Colonic mucosa (tissue), 4 donors: ENCODE measurements at regions not wholly inside any gene's neighbourhood (a gene's known extent, or its start where the extent isn't known, plus 50 kb on each side); places are given as distances from the start of the nearest gene placed in this dataset.

Experiments
- DNase-seq: peaks from one replicate; pipeline ENCODE4 v3.0.0-alpha.2; 2020
- H3K27ac ChIP-seq: fragments of 200-600 bp; one replicate; pipeline ENCODE4 v1.8.0; 2021
- H3K27me3 ChIP-seq: fragments of 200-600 bp; one replicate; pipeline ENCODE4 v1.8.0; 2021
- H3K36me3 ChIP-seq: fragments of 200-600 bp; one replicate; pipeline ENCODE4 v1.8.0; 2021
- H3K4me1 ChIP-seq: fragments of 200-600 bp; one replicate; pipeline ENCODE4 v1.8.0; 2021; ENCODE audit warnings: mild to moderate bottlenecking
- H3K4me3 ChIP-seq: fragments of 200-600 bp; one replicate; pipeline ENCODE4 v1.8.0; 2021
- H3K9ac ChIP-seq, 2 donors: one replicate each; pipeline ENCODE4 v1.7.0; 2013; ENCODE audit warnings: control low read depth in 2 of 2, low read depth in 2 of 2, low read length in 2 of 2
- H3K9me3 ChIP-seq: fragments of 200-600 bp; one replicate; pipeline ENCODE4 v1.8.0; 2021
- CTCF ChIP-seq: fragments of 200-600 bp; IDR thresholded peaks from one replicate; pipeline ENCODE4 v1.8.0; 2022; ENCODE audit warnings: antibody characterized with exemption, mild to moderate bottlenecking
- intact Hi-C: fragments of 100-400 bp; cut with DNase I; formaldehyde crosslinking; loops from one replicate; pipeline ENCODE4 v1.14.1; 2022
- donor health status: healthy.
- donor health status: DM: no; HTN: no; CAD: no.
- donor health status: DM: no; HTN: no; CAD: no.

DNA sequence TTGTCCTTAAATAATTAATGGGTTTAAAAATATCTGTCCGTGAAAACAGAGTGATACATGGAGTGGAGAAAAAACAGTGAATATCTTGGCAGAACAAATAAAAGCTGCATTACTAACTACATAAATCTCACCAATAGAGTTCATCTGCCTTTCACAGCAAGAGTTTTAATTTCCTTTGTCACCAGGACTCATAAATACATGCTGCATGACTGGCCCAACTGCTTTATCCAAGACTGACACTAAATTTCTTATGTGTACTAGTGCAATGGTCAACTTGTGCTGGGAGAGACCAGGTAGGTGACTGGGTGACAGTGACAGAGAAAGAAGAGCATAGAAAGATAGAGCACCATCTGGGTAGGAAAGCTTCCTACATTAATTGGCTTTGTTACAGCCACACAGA is 402.8 kb downstream of the RAD51AP2 start:
- no peak overlapping the region for H3K27ac ChIP-seq
- H3K4me1 ChIP-seq: no peaks in the 10 kb centered on the region
- H3K36me3 ChIP-seq: no peaks in the 10 kb centered on the region
- no peaks in the 10 kb centered on the region for H3K27me3 ChIP-seq
- no peaks in the 10 kb centered on the region for H3K9me3 ChIP-seq
- intact Hi-C loops: no loop called here
- TF ChIP-seq CTCF: no peak
- no peak overlapping the region for H3K9ac ChIP-seq
- no peak for DNase-seq
- H3K4me3 ChIP-seq: no peak overlapping the region

- H3K9ac ChIP-seq: no peak overlapping the region
- no peak overlapping the region for H3K4me3 ChIP-seq
- H3K27me3 ChIP-seq: no peaks in the 10 kb centered on the region
- H3K36me3 ChIP-seq: no peaks in the 10 kb centered on the region
- TF ChIP-seq CTCF: no peak
- intact Hi-C loops: no loop called here
- H3K9me3 ChIP-seq: no peaks in the 10 kb centered on the region
- no peak for DNase-seq
- H3K27ac ChIP-seq: no peak overlapping the region
- H3K4me1 ChIP-seq: no peaks in the 10 kb centered on the region
Observed at GRCh38 chr2:17115042-17115441, 403.2 kb downstream of the RAD51AP2 start.

DNA sequence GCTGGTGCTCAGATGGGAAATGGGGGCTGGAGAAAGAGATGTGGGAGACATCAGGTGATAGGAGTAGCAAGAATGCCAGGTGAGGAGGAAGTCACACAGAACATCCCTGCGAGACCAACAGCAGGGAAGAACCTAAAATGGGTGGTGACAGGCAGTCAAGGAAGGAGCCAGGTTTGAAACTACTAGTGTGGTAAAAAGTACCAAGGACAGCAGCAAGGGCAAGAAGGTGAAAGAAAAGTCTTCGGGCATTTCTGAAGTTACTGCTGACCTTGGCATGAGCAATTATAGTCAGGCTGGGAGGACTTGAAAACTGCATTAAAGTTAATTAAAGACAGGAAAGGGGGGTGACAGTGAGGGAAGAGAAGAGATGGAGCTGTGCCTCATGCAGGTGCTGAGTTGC is 410.4 kb downstream of the RAD51AP2 start:
- no peak for TF ChIP-seq CTCF
- intact Hi-C loops: no loop called here
- no peak overlapping the region for H3K27ac ChIP-seq
- no peak for DNase-seq
- no peak overlapping the region for H3K4me3 ChIP-seq
- no peaks in the 10 kb centered on the region for H3K27me3 ChIP-seq
- no peaks in the 10 kb centered on the region for H3K36me3 ChIP-seq
- no peak overlapping the region for H3K9ac ChIP-seq
- no peaks in the 10 kb centered on the region for H3K9me3 ChIP-seq
- no peaks in the 10 kb centered on the region for H3K4me1 ChIP-seq

- no peak for DNase-seq
- intact Hi-C loops: no loop called here
- Histone ChIP-seq H3K4me1 (no peaks in the 10 kb centered on the region), H3K27me3 (no peaks in the 10 kb centered on the region), H3K9me3 (no peaks in the 10 kb centered on the region), H3K36me3 (no peaks in the 10 kb centered on the region), H3K4me3 (no peak overlapping the region), H3K27ac (no peak overlapping the region), H3K9ac (no peak overlapping the region)
- no peak for TF ChIP-seq CTCF
Observed at GRCh38 chr2:17107151-17107550, 411.1 kb downstream of the RAD51AP2 start.

GRCh38 chr2:17106418-17106817 is 411.8 kb downstream of the RAD51AP2 start:
- Histone ChIP-seq H3K9me3 (no peaks in the 10 kb centered on the region), H3K27me3 (no peaks in the 10 kb centered on the region), H3K27ac (no peak overlapping the region), H3K4me1 (no peaks in the 10 kb centered on the region), H3K36me3 (no peaks in the 10 kb centered on the region), H3K9ac (no peak overlapping the region), H3K4me3 (no peak overlapping the region)
- no peak for DNase-seq
- TF ChIP-seq CTCF: no peak
- intact Hi-C loops: no loop called here

DNA sequence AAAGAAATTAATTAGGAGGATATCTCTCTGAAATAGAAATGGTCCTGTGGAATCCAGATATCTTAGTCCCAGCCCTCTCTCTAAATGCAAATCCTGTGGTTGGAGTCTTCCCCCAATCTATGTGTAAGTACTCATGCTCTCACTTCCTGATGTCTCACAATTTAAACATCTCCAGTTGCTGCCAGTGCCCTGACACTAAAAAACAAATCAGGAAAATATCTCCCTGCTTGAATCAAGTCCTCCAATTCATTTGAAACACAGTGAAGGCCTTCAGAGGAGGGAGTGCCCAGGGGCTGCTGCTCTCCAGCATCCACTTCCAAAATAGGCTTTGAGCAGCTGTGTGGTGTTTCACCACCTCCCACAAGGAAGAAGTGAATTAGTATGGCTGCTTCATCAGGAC is 413.8 kb downstream of the RAD51AP2 start:
- intact Hi-C loops: no loop called here
- no peak overlapping the region for H3K4me3 ChIP-seq
- no peaks in the 10 kb centered on the region for H3K27me3 ChIP-seq
- no peak overlapping the region for H3K9ac ChIP-seq
- no peaks in the 10 kb centered on the region for H3K9me3 ChIP-seq
- DNase-seq: no peak
- no peaks in the 10 kb centered on the region for H3K36me3 ChIP-seq
- no peaks in the 10 kb centered on the region for H3K4me1 ChIP-seq
- TF ChIP-seq CTCF: no peak
- no peak overlapping the region for H3K27ac ChIP-seq
